DND-41 (cell line): ENCODE measurements at regions not wholly inside any gene's neighbourhood (a gene's known extent, or its start where the extent isn't known, plus 50 kb on each side); places are given as distances from the start of the nearest gene placed in this dataset.

Experiments used
- EZH2 ChIP-seq: IDR thresholded peaks from 3 replicates; pipeline ENCODE4 v1.6.1; 2012; ENCODE audit warnings: borderline replicate concordance, low read depth, mild to moderate bottlenecking, moderate library complexity, low read length, inconsistent platforms; ENCODE audit not compliant: severe bottlenecking
- TF ChIP-seq, protein P1 (sequence below): IDR thresholded peaks from 2 replicates; pipeline ENCODE4 v1.5.1; 2012; ENCODE audit warnings: borderline replicate concordance, low read length, moderate library complexity, mild to moderate bottlenecking; ENCODE audit not compliant: poor library complexity, severe bottlenecking; ENCODE audit errors: extremely low read depth

DNA sequence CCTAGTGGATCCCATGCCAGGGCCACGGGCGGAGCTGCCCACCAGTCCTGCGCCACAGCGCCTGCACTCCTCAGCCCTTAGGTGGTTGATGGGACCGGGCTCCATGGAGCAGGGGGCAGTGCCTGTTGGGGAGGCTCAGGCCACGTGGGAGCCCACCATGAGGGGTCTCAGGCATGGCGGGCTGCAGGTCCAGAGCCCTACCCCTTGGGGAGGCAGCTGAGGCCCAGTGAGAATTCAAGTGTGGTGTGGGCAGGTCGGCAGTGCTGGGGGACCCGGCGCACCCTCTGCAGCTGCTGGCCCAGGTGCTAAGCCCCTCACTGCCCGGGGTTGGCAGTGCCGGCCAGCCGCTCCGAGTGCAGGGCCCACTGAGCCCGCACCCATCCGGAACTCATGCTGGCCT lies 139.8 kb upstream of the LYZL2 start:
- TF ChIP-seq, protein P1, sequence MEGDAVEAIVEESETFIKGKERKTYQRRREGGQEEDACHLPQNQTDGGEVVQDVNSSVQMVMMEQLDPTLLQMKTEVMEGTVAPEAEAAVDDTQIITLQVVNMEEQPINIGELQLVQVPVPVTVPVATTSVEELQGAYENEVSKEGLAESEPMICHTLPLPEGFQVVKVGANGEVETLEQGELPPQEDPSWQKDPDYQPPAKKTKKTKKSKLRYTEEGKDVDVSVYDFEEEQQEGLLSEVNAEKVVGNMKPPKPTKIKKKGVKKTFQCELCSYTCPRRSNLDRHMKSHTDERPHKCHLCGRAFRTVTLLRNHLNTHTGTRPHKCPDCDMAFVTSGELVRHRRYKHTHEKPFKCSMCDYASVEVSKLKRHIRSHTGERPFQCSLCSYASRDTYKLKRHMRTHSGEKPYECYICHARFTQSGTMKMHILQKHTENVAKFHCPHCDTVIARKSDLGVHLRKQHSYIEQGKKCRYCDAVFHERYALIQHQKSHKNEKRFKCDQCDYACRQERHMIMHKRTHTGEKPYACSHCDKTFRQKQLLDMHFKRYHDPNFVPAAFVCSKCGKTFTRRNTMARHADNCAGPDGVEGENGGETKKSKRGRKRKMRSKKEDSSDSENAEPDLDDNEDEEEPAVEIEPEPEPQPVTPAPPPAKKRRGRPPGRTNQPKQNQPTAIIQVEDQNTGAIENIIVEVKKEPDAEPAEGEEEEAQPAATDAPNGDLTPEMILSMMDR, result no peak
- no peak for TF ChIP-seq EZH2
